Epidermal melanocyte (primary cell): ENCODE measurements at regions not wholly inside any gene's neighbourhood (a gene's known extent, or its start where the extent isn't known, plus 50 kb on each side); places are given as distances from the start of the nearest gene placed in this dataset.
"Not testable (repeated sequence)": the region's sequence is repeated elsewhere in the genome, so short reads cannot be mapped to it uniquely, and the experiment has no call there.

Experiments
- DNase-seq: peaks from one replicate; pipeline ENCODE4 v3.0.0; 2011; ENCODE audit warnings: low spot score; ENCODE audit not compliant: insufficient read length

DNA sequence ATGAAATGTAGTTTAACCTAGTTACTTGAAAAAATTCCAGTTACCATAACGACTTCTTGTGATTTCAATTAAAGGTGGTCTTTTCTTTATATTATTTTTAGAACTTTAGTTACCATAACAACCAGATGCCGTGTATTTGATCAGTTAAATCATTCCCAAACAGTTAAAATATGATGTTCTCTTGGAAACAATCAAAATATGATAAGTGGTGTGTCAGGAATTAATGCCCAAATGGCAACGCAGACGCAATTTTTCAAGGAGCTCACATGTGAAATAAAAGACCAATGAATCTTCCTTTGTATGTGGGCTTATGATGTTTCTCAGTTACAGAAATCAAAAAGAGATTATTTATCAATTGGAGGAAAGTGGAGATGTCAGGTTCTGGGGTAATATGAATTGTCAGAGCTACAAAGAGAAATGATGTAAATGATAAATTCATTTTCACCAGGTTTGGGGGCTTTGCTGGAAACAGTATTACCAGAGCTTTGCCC, 189.1 kb upstream of the PARD3B start:
- no peak for DNase-seq

DNA sequence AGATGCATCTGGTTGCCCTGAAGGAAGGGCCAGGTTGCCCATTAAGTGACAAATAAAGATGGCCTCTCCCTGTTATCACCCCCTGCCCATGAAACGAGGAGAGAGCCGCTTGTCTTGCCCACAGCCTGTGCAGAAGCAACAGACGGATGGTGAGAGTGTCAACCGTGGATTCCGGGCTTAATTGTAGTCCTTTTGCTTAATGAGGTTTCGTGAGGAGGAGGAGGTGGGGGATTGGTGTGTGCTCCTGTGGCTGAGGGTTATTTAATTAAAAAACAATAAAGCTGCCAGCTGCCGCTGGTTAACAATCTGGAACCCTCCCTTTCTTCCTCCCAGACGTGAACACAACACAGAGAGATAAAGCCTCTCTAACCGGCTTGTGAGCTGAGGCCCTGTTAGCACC, 188.0 kb upstream of the PARD3B start:
- DNase-seq = no peak

DNA sequence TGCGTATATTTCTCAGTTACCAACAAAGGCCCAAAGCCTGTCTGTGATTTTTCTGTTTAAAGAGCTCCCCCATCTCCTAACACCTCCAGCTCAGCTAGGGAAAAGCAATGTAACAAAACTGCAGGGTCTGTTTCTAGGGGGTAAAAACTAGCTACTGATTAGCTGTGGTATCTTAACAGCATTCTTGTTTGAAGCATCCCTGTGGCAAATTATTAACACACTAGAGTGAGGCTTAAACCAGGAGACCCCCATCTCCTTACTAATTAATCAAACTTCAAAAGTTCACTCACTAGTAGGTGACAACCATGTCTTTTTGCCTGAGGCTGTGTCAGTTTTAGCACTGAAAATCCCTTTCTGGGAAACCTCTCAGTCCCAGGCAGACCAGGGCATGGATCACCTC, 186.2 kb upstream of the PARD3B start:
- DNase-seq = no peak

DNA sequence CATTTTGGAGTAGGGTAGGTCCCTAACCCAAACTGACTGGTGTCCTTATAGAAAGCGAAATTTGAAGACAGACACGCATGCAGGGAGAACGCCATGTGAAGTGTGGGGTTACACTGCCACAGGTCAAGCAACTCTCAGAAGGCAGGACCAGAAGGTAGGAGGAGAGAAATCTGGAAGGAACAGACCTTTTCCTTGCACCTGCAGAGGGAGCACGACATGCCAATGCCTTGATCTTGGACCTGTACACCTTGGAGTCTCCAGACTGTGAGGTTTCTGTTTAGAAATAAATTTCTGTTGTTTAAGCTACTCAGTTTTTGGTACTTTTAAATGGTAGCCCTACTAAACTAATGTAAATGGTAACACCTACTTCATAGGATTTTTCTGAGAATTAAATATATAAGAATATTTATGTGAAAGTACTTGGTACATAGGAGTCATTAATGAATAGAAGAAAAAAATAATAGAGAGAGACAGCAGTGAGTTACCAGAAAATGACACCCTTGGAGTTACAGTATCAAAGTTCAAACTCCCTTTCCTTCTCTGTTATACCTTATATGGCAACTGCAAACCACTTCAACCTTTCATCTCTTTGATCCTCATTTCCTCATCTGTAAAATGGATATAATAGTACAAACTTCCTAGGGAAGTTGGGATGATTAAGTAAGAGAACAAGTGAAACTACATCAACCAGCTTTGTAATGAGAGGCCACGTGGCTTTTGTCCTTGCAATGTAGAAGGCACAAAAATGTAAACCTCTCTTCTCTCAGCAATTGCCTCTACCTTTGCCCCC, 184.9 kb upstream of the PARD3B start:
- no peak for DNase-seq

DNA sequence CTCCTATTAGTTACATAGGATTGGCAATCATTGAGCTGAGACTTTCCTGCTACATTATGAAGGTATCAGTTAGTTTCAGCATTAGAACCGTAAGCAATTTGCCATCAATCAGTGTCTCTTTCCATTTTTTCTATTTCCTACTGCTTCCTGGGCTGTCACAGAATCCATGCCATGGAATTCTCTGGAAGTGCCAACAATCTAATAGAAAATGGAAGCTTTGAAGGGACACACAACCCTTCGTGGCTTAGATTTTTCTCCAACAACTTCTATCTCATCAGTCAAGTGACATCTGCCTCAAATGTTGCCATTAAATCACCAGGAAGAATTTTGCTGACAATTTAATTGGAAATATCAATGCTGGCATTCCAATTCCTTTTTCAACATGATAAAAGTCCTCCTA, 183.5 kb upstream of the PARD3B start:
- DNase-seq = no peak

DNA sequence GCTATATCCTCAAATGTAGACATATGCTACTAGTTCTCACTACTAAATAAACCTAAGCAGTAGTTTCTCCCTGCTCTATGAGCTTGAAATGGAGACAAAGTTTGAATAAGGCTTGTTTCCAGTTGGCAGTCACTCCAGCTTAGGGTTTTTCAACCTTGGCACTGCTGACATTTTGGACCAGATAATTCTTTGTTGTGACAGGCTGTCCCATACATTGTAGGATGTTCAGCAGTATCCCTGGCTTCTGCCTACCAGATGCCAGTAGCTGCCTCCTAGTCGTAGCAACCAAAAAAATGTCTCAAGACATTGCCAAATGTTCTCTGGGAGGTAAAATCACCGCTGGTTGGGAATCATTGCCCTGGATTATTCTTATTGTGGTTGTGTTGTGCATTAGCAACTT, 182.7 kb upstream of the PARD3B start:
- DNase-seq = no peak

DNA sequence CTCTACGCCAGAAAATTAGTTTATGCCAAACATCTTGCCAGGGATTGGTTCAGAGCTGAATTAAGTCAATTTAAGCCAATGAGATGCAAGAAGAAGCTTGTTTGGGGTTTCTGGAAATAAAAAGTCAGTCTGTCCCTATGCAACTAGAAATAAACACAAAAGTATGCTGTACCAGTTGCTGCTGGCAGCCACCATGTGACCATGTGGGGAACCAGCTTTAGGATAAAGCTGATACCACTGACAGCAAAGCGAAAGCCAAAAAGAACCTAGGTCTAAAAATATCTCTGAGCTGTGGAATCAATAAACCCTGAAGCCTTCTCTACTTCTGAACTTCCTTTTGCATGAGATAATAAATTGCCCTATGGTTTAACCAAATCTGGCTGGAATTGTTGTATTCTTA, 181.8 kb upstream of the PARD3B start:
- no peak for DNase-seq

DNA sequence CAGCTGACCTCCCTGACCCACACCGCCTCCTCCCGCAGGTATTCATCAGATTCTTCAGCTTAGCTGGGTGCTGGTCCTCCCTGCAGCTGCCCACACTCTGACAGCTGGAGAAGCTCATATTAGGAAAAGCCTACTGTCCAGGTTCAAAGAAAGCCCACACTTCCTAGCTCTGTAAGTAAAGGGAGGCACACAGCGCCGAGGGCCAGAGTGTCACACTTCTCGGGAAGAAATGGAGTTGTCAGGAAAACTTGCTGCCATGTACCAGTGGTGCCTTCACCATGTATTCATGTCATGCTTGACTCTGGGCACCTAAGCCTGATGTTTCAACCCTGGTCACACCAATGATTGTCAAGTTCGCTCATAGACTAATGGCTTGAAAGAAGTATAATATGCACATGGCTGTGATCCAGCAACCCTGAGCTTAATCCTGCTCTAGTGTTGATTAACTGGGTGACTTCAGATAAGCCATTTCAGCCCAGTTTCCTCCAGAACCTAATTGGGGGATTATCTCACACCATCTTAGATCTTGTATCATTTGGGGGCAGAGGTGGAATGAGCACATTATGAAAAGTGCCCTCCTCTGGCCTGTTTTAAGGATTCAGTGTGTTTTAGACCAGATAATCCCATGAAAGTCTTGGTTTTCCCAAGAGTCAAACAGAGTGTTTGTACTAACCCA, 180.3 kb upstream of the PARD3B start:
- DNase-seq = no peak

DNA sequence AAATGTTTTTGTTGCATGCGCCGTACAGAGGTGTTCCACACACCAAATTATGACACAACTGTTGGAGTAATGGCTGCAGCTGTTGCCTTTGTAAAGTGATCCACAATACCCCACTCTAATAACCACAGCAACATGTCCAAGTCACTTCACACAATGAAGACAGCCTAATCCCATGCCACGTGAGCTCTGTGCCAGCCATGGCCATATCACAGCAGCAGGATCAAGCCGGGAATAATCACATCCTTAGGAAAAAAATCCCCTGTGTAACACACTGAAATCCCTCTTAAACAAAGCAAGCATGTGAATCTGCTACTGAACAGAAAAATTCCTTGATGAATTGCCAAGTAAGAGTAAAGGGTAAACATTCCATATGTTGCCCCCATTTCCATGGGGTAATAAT, 179.5 kb upstream of the PARD3B start:
- no peak for DNase-seq

DNA sequence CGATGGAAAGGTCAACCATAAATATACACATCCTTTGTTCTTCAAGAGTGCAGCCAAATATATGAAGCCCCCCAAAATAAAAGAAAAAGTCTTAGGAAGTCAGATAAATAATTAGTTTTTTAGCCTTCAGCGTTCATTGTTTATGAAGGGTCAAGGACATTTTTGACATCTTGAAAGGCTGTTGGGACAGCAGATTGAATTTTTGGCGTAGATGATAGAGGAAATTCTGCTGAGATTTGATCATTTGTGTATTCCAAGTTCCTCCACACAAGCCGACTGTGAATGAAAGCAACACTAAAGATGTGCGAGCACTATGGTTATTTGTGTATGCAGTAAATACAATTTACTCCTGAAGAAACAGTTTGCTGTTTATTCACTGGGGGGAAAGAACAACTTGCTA, 177.8 kb upstream of the PARD3B start:
- DNase-seq = no peak

DNA sequence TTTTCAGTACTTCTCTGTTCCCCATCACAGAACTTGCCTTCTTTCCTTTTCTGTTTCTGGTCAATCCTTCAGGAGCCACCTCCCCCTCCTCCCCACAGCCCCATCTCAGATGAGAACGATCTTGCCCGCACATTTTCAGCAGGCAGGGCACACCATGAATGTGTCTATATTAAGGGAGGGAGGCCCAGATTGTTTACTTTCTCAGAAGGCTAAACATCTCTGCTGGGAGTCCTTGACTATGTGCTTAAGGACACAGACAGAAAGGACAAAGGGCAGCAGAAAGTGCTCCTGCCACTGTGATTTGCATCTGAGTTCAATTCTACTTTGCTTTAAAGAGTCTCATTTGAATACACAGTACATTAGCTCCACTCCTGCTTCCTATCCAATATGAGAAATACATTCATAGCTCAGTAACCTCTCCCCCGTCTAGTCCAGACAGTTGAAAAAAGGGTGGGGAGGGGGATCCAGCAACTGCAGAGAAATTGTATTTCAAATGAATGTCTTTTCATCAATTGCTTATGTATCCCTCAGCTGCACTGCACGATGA, 175.0 kb upstream of the PARD3B start:
- DNase-seq = no peak

DNA sequence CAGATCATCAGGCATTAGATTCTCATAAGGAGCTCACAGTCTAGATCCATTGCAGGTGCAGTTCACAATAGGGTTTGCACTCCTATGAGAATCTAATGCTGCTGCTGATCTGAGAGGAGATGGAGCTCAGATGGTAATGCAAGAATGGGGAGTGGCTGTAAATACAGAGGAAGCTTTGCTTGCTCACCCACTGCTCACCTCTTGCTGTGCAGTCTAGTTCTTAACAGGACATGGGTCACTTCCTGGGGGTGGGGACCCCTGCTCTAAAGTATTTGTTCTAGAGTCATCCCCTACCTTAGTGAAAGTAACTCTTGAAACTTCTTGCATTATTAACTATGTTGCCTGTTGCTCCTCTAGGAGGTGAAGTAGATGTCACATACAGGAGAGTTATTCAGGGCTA, 171.3 kb upstream of the PARD3B start:
- DNase-seq = no peak

DNA sequence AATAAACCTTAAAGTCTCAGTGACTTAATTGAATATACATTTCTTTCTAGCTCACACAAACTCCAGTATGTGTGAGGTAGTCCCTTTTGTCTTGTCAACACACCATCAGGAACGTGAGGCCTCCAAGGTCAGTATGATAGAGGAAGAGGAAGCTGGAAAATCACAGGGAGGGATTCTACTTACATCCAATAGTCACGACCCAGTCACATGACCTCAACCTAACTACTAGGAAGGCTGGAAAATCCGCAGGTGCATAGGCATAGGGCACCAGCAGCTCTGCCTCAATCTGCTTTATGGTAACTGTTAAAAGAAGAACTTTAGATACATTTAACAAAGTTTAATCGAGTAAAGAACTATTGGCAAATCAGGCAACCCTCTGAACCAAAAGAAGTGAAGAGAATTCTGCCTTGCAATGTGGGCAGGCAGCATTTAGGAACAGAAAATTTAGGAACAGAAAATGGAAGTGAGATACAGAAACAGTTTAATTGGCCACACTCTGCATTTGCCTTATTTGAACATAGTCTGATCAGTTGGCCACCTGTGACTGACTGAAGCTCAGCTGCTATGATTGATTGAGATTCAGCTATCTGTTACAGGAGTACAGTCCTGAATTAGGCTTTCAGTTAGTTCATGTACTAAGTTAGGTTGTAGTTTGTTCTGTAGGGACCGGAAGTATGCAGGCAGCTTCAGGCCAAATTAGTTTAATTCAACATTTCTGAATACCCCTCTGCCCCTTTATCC, 165.0 kb upstream of the PARD3B start:
- DNase-seq = no peak

DNA sequence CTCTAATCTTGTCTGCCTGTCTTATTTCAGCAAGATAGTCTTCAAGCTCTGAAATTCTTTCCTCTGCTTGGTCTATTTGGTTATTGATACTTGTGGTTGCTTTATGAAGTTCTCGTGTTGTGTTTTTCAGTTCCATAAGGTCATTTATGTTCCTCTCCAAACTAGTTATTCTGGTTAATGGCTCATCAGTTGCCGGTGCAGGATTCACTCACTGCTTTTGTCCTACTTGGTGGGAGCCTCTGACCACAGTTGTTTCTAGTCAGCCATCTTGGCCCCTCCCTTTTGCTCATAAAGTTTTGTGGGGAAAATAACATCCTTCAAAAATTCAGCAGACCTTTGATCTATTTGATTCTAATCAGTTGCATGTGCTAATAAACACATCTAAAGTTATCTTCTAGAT, 158.6 kb upstream of the PARD3B start:
- DNase-seq = no peak

DNA sequence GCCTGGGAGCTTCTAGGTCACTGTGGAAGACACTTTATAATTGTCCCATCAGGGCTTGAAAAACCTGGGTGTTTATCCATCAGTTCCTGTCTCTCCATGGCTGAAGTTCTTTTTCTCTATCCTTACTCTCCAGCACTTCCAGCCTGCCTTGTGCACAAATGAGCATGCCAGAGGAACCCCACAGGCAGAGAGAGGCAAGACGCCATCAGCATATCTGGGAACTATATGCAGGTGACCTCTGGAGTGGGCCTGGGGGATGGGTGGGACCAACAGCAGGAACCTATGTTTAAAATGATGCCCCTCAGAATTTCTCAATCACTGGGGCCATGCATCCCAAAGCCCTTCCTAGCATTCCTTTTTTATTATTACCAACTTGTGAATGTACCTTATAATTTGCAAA, 156.2 kb upstream of the PARD3B start:
- DNase-seq = no peak

DNA sequence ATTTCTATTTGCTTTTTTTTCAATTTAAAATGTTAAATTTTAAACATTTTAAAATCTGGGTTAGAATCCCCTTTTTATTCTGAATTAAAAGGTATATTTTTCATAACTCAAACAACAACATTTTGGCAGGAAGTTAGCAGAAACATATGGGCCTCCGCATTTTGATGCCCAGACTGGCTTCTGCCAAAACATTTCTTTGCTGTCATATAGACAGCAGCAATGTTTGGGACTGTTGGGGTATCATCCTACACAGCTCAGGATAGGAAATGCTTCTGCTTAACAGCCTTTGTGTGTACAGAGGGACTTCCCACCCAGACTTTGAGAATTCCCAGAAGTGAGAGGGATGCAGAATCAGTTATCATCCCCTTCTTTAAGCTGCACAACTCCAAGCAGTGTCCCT, 155.4 kb upstream of the PARD3B start:
- DNase-seq = no peak

DNA sequence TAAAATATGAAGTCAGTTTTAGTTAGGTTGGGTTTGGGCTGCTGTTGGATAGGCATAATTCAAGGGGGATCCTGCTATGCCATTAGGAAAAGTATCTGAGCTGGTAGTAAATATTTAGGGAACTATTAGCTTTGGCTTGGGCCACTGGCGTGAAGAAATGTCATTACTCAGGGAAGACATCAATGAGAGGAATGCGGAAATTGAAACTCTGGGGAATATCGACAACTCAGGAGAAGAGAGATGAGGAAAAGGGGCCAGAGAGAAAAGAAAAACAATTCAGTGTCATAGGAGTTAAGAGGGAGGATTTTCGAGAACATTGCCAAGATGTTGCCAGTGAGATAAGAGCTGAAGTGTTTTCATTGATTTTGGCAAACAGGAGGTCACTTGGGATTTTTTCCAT, 149.7 kb upstream of the PARD3B start:
- DNase-seq = no peak

DNA sequence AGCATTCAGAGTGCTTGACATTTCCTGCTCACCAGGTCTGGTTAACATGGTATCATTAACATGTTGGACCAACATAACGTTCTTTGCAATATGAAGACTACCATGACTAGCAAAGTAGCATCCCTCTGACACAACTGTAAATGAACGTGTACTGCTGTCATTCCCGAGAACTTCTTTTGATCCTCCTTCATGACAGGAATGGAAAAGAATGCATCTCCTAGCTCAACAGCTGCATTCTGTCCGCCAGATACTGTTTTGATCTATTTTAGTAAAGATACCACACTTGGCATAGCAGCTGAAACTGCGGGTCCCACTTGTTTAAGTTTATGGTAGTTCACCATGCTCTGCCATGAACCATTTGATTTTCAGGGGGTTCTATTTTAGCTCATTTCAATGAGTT, 144.2 kb upstream of the PARD3B start:
- DNase-seq = no peak

DNA sequence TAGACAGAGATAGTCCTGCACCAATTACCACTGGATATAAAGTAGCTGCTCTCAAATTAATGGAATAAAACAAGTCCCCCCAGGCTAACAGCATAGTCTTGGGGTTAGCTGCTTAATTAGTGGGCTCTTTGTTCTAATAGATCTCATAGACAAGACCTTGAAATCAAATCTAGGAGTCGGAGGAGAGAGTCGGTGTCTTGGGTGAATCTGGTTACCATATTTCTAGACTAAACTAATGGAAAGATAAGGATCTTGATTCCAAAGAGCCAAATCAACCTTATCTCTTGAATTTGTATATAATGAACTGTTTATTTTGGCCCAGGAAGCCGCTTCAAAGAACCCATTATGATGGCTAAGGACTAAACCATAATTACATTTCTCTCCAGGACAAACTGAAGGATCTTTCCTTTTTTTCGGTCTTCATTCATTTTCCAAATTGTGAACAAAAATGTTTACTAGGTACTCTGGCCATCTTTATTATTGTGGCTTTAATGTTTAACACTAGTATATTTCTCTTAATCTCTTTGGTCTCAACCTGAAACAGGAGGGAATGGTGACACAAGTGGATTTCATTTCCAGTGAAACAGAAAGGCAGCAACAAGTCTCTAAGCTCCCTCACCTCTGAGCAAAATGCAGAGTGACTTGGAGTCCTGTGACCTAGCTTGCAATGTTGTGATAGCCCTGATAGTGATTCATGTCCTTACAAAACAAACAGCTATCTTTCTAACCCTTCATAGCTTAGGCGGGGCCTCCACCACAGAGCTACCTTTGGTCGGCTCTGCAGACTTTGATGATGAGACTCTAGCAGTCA, 137.9 kb upstream of the PARD3B start:
- DNase-seq = no peak

DNA sequence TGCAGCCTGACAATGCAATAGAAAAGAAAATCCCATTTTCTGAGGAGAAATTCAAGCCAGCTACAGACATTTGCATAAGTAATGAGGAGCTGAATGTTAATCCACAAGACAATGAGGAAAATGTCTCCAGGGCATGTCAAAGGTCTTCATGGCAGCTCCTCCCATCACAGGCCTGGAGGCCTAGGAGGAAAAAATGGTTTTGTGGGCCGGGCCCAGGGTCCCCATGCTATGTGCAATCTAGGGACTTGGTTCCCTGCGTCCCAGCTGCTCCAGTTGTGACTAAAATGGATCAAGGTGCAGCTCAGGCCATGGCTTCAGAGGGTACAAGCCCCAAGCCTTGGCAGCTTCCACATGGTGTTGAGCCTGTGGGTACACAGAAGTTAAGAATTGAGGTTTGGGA, 132.5 kb upstream of the PARD3B start:
- DNase-seq = not testable (repeated sequence)
